WTC11 (cell line): ENCODE measurements at regions not wholly inside any gene's neighbourhood (a gene's known extent, or its start where the extent isn't known, plus 50 kb on each side); places are given as distances from the start of the nearest gene placed in this dataset.

ENCODE experiments used
- ATAC-seq: fragments of 200-7000 bp; cut with Tn5 transposase; 2 replicates; pipeline ENCODE4 v1.10.0; 2021; ENCODE audit warnings: mild to moderate bottlenecking, moderate library complexity
- CTCF ChIA-PET: fragments of 300-600 bp; sonication (Branson Sonifier 250); formaldehyde crosslinking; loops from one replicate; lab custom pipeline; 2021; ENCODE audit warnings: antibody characterized with exemption; lab: Charles Lee
- POLR2A ChIA-PET: fragments of 350-600 bp; sonication (Branson Sonifier 250); formaldehyde crosslinking; loops from one replicate; lab custom pipeline; 2021; ENCODE audit warnings: antibody characterized with exemption; lab: Charles Lee
- DNase-seq: peaks from one replicate; pipeline ENCODE4 v3.0.0; 2021; ENCODE audit warnings: low spot score
- H3K27ac Mint-ChIP-seq: 2 replicates; pipeline ENCODE4 v1.8.0; 2021; ENCODE audit warnings: mixed read lengths
- H3K27me3 Mint-ChIP-seq: 2 replicates; pipeline ENCODE4 v1.8.0; 2021; ENCODE audit warnings: low read depth, mild to moderate bottlenecking, moderate library complexity, mixed read lengths
- H3K36me3 Mint-ChIP-seq: 2 replicates; pipeline ENCODE4 v1.8.0; 2021; ENCODE audit warnings: mixed read lengths
- H3K4me1 Mint-ChIP-seq: 2 replicates; pipeline ENCODE4 v1.8.0; 2022; ENCODE audit warnings: mixed read lengths
- H3K4me3 Mint-ChIP-seq: 2 replicates; pipeline ENCODE4 v1.8.0; 2021; ENCODE audit warnings: mild to moderate bottlenecking, moderate library complexity, mixed read lengths
- H3K9me3 Mint-ChIP-seq: 2 replicates; pipeline ENCODE4 v1.8.0; 2021; ENCODE audit warnings: mixed read lengths
- ATF1 ChIP-seq: sonication (generic); formaldehyde crosslinking; IDR thresholded peaks from 2 replicates; pipeline ENCODE4 v1.8.1; 2023; ENCODE audit warnings: mild to moderate bottlenecking, moderate library complexity, missing genetic modification reagents
- GABPB1 ChIP-seq: sonication (generic); formaldehyde crosslinking; IDR thresholded peaks from 2 replicates; pipeline ENCODE4 v1.8.1; 2023; ENCODE audit warnings: mild to moderate bottlenecking, missing genetic modification reagents
- JAZF1 ChIP-seq: fragments of 250-450 bp; sonication (Bioruptor Pico); IDR thresholded peaks from 2 replicates; pipeline ENCODE4 v1.9.0; 2021; ENCODE audit warnings: moderate library complexity, mild to moderate bottlenecking, inconsistent platforms
- NR2C2 ChIP-seq: sonication (generic); formaldehyde crosslinking; IDR thresholded peaks from 2 replicates; pipeline ENCODE4 v1.8.0; 2022; ENCODE audit warnings: mild to moderate bottlenecking, missing genetic modification reagents
- RORB ChIP-seq: fragments of 250-450 bp; sonication (Bioruptor Pico); IDR thresholded peaks from 2 replicates; pipeline ENCODE4 v1.9.0; 2021; ENCODE audit warnings: mild to moderate bottlenecking
- SOX15 ChIP-seq: fragments of 250-450 bp; sonication (Bioruptor Pico); IDR thresholded peaks from 2 replicates; pipeline ENCODE4 v1.9.0; 2021; ENCODE audit warnings: mild to moderate bottlenecking
- ZBTB21 ChIP-seq: sonication (generic); formaldehyde crosslinking; IDR thresholded peaks from 2 replicates; pipeline ENCODE4 v1.8.1; 2023; ENCODE audit warnings: mild to moderate bottlenecking, missing genetic modification reagents, borderline replicate concordance
- ZNF121 ChIP-seq: sonication (generic); formaldehyde crosslinking; IDR thresholded peaks from 2 replicates; pipeline ENCODE4 v1.8.0; 2023; ENCODE audit warnings: missing genetic modification reagents
- ZNF317 ChIP-seq: sonication (generic); formaldehyde crosslinking; IDR thresholded peaks from 2 replicates; pipeline ENCODE4 v1.8.1; 2023; ENCODE audit warnings: low read depth, mild to moderate bottlenecking, moderate library complexity, missing genetic modification reagents, borderline replicate concordance
- TF ChIP-seq, protein P1 (sequence below): sonication (generic); formaldehyde crosslinking; IDR thresholded peaks from 2 replicates; pipeline ENCODE4 v1.8.0; 2023; ENCODE audit warnings: missing genetic modification reagents, mild to moderate bottlenecking, borderline replicate concordance
- TF ChIP-seq, protein P2 (sequence below): fragments of 250-450 bp; sonication (Bioruptor Pico); IDR thresholded peaks from 2 replicates; pipeline ENCODE4 v1.9.0; 2021; ENCODE audit warnings: mild to moderate bottlenecking
- TF ChIP-seq, protein P3 (sequence below): sonication (generic); formaldehyde crosslinking; IDR thresholded peaks from 2 replicates; pipeline ENCODE4 v1.8.1; 2022; ENCODE audit warnings: low read depth, missing genetic modification reagents, borderline replicate concordance
- TF ChIP-seq, protein P4 (sequence below): sonication (generic); formaldehyde crosslinking; IDR thresholded peaks from 2 replicates; pipeline ENCODE4 v1.8.0; 2022; ENCODE audit warnings: mild to moderate bottlenecking, missing genetic modification reagents
- TF ChIP-seq, protein P5 (sequence below): sonication (generic); formaldehyde crosslinking; conservative IDR thresholded peaks from 2 replicates; pipeline ENCODE4 v1.8.1; 2023; ENCODE audit warnings: mild to moderate bottlenecking, low read depth, missing genetic modification reagents, moderate library complexity
- TF ChIP-seq, protein P6 (sequence below): sonication (generic); formaldehyde crosslinking; IDR thresholded peaks from 2 replicates; pipeline ENCODE4 v1.8.1; 2023; ENCODE audit warnings: mild to moderate bottlenecking, missing genetic modification reagents, moderate library complexity
- TF ChIP-seq, protein P7 (sequence below): sonication (generic); formaldehyde crosslinking; IDR thresholded peaks from 2 replicates; pipeline ENCODE4 v1.8.0; 2022; ENCODE audit warnings: mild to moderate bottlenecking, missing genetic modification reagents
- TF ChIP-seq, protein P8 (sequence below): sonication (generic); formaldehyde crosslinking; IDR thresholded peaks from 2 replicates; pipeline ENCODE4 v1.8.1; 2023; ENCODE audit warnings: mild to moderate bottlenecking, missing genetic modification reagents, moderate library complexity

DNA sequence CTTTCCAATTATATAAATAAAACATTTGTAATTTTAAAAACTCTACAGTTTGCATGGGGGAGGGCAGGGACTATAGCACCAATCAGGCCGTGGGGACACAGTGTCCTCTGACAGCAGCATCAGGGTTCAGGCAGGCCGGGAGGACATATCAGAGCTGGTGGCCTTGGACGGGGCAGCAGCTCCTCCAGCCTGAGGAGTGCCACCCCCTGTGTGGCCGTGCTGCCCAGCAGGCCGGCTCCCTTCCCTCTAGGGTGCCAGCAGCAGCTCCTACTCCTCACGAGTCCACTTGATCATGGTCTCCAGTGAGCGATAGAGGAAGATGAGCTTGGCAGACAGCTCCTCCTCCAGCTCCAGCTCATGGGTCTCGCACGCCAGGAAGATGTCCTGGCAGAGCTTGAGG is 144.0 kb upstream of the PHACTR3 start:
- Mint-ChIP-seq H3K27me3 (peaks cover 4% of the 10 kb centered on the region), H3K4me3 (no peak overlapping the region), H3K27ac (no peak overlapping the region), H3K4me1 (no peaks in the 10 kb centered on the region), H3K36me3 (no peaks in the 10 kb centered on the region), H3K9me3 (no peaks in the 10 kb centered on the region)
- ChIA-PET POLR2A (no interaction called here), CTCF (interaction anchor here (0.7 to 3.1 kb wide), 2 partner anchors 12 to 35 kb away, joined by 4 to 19 read pairs; no protein-coding TSS in a partner anchor)
- ATAC-seq (no peak), DNase-seq (no peak)
- TF ChIP-seq ZNF121 (CRISPR knock-in tag) (no peak), RORB (CRISPR knock-in tag) (no peak), SOX15 (CRISPR knock-in tag) (no peak), ZBTB21 (CRISPR knock-in tag) (no peak), NR2C2 (CRISPR knock-in tag) (no peak), ZNF317 (CRISPR knock-in tag) (no peak), ATF1 (CRISPR knock-in tag) (no peak), JAZF1 (CRISPR knock-in tag) (no peak), GABPB1 (no peak)
- TF ChIP-seq, protein P1, sequence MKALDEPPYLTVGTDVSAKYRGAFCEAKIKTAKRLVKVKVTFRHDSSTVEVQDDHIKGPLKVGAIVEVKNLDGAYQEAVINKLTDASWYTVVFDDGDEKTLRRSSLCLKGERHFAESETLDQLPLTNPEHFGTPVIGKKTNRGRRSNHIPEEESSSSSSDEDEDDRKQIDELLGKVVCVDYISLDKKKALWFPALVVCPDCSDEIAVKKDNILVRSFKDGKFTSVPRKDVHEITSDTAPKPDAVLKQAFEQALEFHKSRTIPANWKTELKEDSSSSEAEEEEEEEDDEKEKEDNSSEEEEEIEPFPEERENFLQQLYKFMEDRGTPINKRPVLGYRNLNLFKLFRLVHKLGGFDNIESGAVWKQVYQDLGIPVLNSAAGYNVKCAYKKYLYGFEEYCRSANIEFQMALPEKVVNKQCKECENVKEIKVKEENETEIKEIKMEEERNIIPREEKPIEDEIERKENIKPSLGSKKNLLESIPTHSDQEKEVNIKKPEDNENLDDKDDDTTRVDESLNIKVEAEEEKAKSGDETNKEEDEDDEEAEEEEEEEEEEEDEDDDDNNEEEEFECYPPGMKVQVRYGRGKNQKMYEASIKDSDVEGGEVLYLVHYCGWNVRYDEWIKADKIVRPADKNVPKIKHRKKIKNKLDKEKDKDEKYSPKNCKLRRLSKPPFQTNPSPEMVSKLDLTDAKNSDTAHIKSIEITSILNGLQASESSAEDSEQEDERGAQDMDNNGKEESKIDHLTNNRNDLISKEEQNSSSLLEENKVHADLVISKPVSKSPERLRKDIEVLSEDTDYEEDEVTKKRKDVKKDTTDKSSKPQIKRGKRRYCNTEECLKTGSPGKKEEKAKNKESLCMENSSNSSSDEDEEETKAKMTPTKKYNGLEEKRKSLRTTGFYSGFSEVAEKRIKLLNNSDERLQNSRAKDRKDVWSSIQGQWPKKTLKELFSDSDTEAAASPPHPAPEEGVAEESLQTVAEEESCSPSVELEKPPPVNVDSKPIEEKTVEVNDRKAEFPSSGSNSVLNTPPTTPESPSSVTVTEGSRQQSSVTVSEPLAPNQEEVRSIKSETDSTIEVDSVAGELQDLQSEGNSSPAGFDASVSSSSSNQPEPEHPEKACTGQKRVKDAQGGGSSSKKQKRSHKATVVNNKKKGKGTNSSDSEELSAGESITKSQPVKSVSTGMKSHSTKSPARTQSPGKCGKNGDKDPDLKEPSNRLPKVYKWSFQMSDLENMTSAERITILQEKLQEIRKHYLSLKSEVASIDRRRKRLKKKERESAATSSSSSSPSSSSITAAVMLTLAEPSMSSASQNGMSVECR (CRISPR knock-in tag): no peak
- TF ChIP-seq, protein P2, sequence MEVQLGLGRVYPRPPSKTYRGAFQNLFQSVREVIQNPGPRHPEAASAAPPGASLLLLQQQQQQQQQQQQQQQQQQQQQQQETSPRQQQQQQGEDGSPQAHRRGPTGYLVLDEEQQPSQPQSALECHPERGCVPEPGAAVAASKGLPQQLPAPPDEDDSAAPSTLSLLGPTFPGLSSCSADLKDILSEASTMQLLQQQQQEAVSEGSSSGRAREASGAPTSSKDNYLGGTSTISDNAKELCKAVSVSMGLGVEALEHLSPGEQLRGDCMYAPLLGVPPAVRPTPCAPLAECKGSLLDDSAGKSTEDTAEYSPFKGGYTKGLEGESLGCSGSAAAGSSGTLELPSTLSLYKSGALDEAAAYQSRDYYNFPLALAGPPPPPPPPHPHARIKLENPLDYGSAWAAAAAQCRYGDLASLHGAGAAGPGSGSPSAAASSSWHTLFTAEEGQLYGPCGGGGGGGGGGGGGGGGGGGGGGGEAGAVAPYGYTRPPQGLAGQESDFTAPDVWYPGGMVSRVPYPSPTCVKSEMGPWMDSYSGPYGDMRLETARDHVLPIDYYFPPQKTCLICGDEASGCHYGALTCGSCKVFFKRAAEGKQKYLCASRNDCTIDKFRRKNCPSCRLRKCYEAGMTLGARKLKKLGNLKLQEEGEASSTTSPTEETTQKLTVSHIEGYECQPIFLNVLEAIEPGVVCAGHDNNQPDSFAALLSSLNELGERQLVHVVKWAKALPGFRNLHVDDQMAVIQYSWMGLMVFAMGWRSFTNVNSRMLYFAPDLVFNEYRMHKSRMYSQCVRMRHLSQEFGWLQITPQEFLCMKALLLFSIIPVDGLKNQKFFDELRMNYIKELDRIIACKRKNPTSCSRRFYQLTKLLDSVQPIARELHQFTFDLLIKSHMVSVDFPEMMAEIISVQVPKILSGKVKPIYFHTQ (CRISPR knock-in tag): no peak
- TF ChIP-seq, protein P3, sequence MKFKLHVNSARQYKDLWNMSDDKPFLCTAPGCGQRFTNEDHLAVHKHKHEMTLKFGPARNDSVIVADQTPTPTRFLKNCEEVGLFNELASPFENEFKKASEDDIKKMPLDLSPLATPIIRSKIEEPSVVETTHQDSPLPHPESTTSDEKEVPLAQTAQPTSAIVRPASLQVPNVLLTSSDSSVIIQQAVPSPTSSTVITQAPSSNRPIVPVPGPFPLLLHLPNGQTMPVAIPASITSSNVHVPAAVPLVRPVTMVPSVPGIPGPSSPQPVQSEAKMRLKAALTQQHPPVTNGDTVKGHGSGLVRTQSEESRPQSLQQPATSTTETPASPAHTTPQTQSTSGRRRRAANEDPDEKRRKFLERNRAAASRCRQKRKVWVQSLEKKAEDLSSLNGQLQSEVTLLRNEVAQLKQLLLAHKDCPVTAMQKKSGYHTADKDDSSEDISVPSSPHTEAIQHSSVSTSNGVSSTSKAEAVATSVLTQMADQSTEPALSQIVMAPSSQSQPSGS (CRISPR knock-in tag): no peak
- TF ChIP-seq, protein P4, sequence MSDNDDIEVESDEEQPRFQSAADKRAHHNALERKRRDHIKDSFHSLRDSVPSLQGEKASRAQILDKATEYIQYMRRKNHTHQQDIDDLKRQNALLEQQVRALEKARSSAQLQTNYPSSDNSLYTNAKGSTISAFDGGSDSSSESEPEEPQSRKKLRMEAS: no peak
- TF ChIP-seq, protein P5, sequence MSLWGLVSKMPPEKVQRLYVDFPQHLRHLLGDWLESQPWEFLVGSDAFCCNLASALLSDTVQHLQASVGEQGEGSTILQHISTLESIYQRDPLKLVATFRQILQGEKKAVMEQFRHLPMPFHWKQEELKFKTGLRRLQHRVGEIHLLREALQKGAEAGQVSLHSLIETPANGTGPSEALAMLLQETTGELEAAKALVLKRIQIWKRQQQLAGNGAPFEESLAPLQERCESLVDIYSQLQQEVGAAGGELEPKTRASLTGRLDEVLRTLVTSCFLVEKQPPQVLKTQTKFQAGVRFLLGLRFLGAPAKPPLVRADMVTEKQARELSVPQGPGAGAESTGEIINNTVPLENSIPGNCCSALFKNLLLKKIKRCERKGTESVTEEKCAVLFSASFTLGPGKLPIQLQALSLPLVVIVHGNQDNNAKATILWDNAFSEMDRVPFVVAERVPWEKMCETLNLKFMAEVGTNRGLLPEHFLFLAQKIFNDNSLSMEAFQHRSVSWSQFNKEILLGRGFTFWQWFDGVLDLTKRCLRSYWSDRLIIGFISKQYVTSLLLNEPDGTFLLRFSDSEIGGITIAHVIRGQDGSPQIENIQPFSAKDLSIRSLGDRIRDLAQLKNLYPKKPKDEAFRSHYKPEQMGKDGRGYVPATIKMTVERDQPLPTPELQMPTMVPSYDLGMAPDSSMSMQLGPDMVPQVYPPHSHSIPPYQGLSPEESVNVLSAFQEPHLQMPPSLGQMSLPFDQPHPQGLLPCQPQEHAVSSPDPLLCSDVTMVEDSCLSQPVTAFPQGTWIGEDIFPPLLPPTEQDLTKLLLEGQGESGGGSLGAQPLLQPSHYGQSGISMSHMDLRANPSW (CRISPR knock-in tag): no peak
- TF ChIP-seq, protein P6, sequence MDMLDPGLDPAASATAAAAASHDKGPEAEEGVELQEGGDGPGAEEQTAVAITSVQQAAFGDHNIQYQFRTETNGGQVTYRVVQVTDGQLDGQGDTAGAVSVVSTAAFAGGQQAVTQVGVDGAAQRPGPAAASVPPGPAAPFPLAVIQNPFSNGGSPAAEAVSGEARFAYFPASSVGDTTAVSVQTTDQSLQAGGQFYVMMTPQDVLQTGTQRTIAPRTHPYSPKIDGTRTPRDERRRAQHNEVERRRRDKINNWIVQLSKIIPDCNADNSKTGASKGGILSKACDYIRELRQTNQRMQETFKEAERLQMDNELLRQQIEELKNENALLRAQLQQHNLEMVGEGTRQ (CRISPR knock-in tag): no peak
- TF ChIP-seq, protein P7, sequence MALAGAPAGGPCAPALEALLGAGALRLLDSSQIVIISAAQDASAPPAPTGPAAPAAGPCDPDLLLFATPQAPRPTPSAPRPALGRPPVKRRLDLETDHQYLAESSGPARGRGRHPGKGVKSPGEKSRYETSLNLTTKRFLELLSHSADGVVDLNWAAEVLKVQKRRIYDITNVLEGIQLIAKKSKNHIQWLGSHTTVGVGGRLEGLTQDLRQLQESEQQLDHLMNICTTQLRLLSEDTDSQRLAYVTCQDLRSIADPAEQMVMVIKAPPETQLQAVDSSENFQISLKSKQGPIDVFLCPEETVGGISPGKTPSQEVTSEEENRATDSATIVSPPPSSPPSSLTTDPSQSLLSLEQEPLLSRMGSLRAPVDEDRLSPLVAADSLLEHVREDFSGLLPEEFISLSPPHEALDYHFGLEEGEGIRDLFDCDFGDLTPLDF (CRISPR knock-in tag): no peak
- TF ChIP-seq, protein P8, sequence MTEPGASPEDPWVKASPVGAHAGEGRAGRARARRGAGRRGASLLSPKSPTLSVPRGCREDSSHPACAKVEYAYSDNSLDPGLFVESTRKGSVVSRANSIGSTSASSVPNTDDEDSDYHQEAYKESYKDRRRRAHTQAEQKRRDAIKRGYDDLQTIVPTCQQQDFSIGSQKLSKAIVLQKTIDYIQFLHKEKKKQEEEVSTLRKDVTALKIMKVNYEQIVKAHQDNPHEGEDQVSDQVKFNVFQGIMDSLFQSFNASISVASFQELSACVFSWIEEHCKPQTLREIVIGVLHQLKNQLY (CRISPR knock-in tag): no peak
